ENCODE measurements at regions not wholly inside any gene's neighbourhood (a gene's known extent, or its start where the extent isn't known, plus 50 kb on each side); places are given as distances from the start of the nearest gene placed in this dataset.

DNA sequence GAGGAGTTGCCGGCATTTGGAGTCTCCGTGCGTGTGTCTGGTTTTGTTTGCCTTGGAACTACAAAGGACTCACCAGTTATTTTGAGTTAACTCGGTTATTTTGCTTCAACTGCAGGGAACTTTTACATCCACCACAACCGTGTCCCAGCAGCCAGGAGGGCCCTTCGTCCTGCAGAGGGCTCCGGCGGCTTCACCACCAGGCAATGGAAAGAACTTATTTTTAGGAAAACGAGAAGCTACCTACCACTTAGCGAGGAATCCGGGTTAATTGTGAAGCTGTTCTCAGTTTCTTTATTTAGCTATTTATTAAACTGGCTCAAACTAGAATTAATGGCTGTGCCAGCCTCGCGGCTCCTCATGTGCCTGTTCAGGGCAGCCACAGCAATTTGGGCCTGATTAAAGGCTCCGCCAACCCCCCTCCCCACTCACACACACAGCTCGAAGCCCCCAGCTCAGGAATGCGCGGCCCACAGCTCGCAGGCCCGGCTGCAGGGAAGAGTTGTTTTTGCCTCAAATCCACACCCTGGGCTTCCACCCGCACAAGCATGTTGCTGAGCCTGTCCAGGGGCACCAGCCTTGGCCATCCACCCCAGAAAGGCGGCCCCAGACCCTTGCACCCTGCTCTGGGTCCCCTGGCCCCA lies 55.9 kb upstream of the FGF3 start:
- no peak for TF ChIP-seq CTCF (IDR thresholded peaks at IDR 0.05; ENCODE audit: insufficient read depth, low read length, poor library complexity, severe bottlenecking)
- TF ChIP-seq EZH2phosphoT487 (conservative IDR thresholded peaks at IDR 0.05; ENCODE audit: low read length) = no peak
